Left ventricle myocardium inferior (tissue), 1 donor: ENCODE measurements at regions not wholly inside any gene's neighbourhood (a gene's known extent, or its start where the extent isn't known, plus 50 kb on each side); places are given as distances from the start of the nearest gene placed in this dataset.

Source experiments
- DNase-seq: peaks from one replicate; pipeline ENCODE4 v3.0.0-alpha.2; 2020
- H3K27ac ChIP-seq: fragments of 200-600 bp; replicated peaks from 2 replicates; pipeline ENCODE4 v1.8.0; 2021
- H3K27me3 ChIP-seq: fragments of 200-600 bp; 2 replicates; pipeline ENCODE4 v1.8.0; 2021; ENCODE audit warnings: low read depth
- H3K36me3 ChIP-seq: fragments of 200-600 bp; 2 replicates; pipeline ENCODE4 v1.8.0; 2021
- H3K4me1 ChIP-seq: fragments of 200-600 bp; 2 replicates; pipeline ENCODE4 v1.8.0; 2021
- H3K4me3 ChIP-seq: fragments of 200-600 bp; 2 replicates; pipeline ENCODE4 v1.8.0; 2021; ENCODE audit warnings: mild to moderate bottlenecking, moderate library complexity
- H3K9me3 ChIP-seq: fragments of 200-600 bp; replicated peaks from 2 replicates; pipeline ENCODE4 v1.8.0; 2021
- CTCF ChIP-seq: fragments of 200-600 bp; IDR thresholded peaks from 2 replicates; pipeline ENCODE4 v1.8.0; 2021; ENCODE audit warnings: antibody characterized with exemption, mild to moderate bottlenecking, borderline replicate concordance
- intact Hi-C: fragments of 100-400 bp; cut with micrococcal nuclease; formaldehyde crosslinking; loops from one replicate; pipeline ENCODE4 v1.11.0; 2022
- donor health status: DM: no; HTN: yes; CAD: no; lungs with severe emphysema.

DNA sequence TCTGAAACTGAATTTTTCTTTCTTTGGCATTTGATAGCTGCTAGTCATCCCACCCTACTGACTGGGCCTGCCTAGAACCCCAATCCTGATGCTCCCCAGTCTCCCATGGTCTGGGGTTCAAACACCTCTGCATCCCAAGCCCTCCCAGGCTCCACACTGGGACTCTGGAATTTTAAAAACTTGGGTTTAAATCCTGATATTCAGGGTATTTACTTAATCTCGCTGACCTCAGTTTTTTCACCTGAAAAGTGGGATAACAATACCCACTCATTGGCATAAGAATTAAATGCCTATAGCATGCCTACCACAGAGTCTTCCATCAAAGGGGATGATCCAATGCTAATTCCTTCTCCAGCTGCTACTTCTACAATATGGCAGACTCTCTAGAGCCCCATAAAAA is 264.4 kb downstream of the NPIPA8 start:
- Histone ChIP-seq H3K27ac (no peak overlapping the region), H3K4me1 (no peaks in the 10 kb centered on the region), H3K9me3 (peaks cover 11% of the 10 kb centered on the region), H3K36me3 (no peaks in the 10 kb centered on the region), H3K27me3 (peaks cover 22% of the 10 kb centered on the region), H3K4me3 (no peak overlapping the region)
- DNase-seq = no peak
- no peak for TF ChIP-seq CTCF
- intact Hi-C loops = no loop called here

DNA sequence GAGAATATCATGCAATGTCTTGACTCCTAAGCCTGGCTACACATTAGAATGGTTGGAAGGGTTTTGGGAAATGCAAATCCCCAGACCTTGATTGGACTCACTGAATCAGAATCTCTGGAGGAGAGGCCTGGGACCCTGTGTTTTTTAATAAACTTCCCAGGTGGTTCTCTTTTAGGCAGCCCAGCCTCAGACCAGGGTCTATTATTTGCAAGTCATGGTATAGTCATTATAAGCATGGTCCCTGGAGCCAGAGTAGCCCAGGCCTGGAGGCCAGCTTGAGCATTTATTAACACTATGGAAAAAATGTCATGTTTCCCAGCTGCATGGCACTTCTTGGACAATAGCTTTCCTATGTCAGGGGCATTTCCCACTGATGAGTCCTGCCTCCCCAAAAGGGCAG is 266.9 kb downstream of the NPIPA8 start:
- intact Hi-C loops = no loop called here
- TF ChIP-seq CTCF = no peak
- no peaks in the 10 kb centered on the region for H3K4me1 ChIP-seq
- H3K27me3 ChIP-seq = peaks cover 22% of the 10 kb centered on the region
- no peak overlapping the region for H3K4me3 ChIP-seq
- H3K9me3 ChIP-seq = peaks cover 34% of the 10 kb centered on the region
- no peak overlapping the region for H3K27ac ChIP-seq
- H3K36me3 ChIP-seq = no peaks in the 10 kb centered on the region
- no peak for DNase-seq

DNA sequence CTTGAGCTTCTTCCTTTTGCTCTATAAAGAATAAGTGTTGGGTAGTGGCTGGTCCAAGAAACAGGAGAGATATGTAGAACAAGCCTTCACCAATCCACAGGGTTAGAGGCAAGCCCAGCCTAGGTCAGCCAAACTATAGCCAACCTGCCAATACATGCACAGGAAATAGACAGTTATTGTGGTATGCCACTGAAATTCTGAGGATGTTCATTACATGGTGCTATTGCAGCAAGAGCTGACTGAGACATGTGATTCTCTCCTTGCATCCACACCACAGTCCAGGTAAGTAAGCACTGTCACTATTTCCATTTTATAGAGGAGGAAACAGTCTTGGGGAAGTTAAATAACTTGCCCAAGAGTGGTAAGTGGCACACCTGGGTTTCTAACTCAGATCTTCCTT is 268.1 kb downstream of the NPIPA8 start:
- H3K4me1 ChIP-seq = no peaks in the 10 kb centered on the region
- no peaks in the 10 kb centered on the region for H3K36me3 ChIP-seq
- peaks cover 34% of the 10 kb centered on the region for H3K9me3 ChIP-seq
- no peak for DNase-seq
- no peak overlapping the region for H3K4me3 ChIP-seq
- intact Hi-C loops = no loop called here
- peaks cover 26% of the 10 kb centered on the region for H3K27me3 ChIP-seq
- no peak overlapping the region for H3K27ac ChIP-seq
- TF ChIP-seq CTCF = no peak

- intact Hi-C loops = no loop called here
- H3K36me3 ChIP-seq = no peaks in the 10 kb centered on the region
- H3K4me1 ChIP-seq = no peaks in the 10 kb centered on the region
- no peak for TF ChIP-seq CTCF
- peaks cover 37% of the 10 kb centered on the region for H3K27me3 ChIP-seq
- DNase-seq = no peak
- peaks cover 24% of the 10 kb centered on the region for H3K9me3 ChIP-seq
- H3K4me3 ChIP-seq = no peak overlapping the region
- H3K27ac ChIP-seq = no peak overlapping the region
These were observed 273.8 kb downstream of the NPIPA8 start for GRCh38 chr16:18062713-18063112.

- intact Hi-C loops = no loop called here
These were observed 276.2 kb downstream of the NPIPA8 start for GRCh38 chr16:18060351-18060750.

More at GRCh38 chr16:18060351-18060750, 276.2 kb downstream of the NPIPA8 start:
- H3K27me3 ChIP-seq = peaks cover 44% of the 10 kb centered on the region
- DNase-seq = no peak
- no peak overlapping the region for H3K4me3 ChIP-seq
- no peak overlapping the region for H3K27ac ChIP-seq
- no peak for TF ChIP-seq CTCF
- H3K36me3 ChIP-seq = no peaks in the 10 kb centered on the region
- peaks cover 5% of the 10 kb centered on the region for H3K9me3 ChIP-seq
- H3K4me1 ChIP-seq = no peaks in the 10 kb centered on the region
